GM12864 (cell line): ENCODE measurements at regions not wholly inside any gene's neighbourhood (a gene's known extent, or its start where the extent isn't known, plus 50 kb on each side); places are given as distances from the start of the nearest gene placed in this dataset.

Experiments used
- DNase-seq: peaks from one replicate; pipeline ENCODE4 v3.0.0-alpha.2; 2011; ENCODE audit warnings: low read depth
- H3K4me3 ChIP-seq: 2 replicates; pipeline ENCODE4 v1.5.1; 2011; ENCODE audit warnings: mild to moderate bottlenecking, low read depth, low read length, control low read depth
- CTCF ChIP-seq: IDR thresholded peaks from 2 replicates; pipeline ENCODE4 v1.5.1; 2011; ENCODE audit warnings: low read depth, mild to moderate bottlenecking, moderate library complexity, low read length, control low read depth, inconsistent platforms; ENCODE audit errors: missing control alignments

- no peak overlapping the region for H3K4me3 ChIP-seq
- no peak for TF ChIP-seq CTCF
- no peak for DNase-seq
These were observed 262.0 kb downstream of the SHOX2 start for GRCh38 chr3:157844216-157844615.

GRCh38 chr3:157841029-157841428 lies 265.2 kb downstream of the SHOX2 start:
- DNase-seq = no peak
- no peak for TF ChIP-seq CTCF
- H3K4me3 ChIP-seq = no peak overlapping the region

GRCh38 chr3:157840564-157840963 lies 265.7 kb downstream of the SHOX2 start:
- TF ChIP-seq CTCF = no peak
- H3K4me3 ChIP-seq = no peak overlapping the region
- DNase-seq = no peak

- no peak overlapping the region for H3K4me3 ChIP-seq
- TF ChIP-seq CTCF = no peak
- DNase-seq = no peak
These were observed 267.8 kb downstream of the SHOX2 start for GRCh38 chr3:157838457-157838856.

GRCh38 chr3:157837336-157837735 lies 268.9 kb downstream of the SHOX2 start:
- DNase-seq = no peak
- H3K4me3 ChIP-seq = no peak overlapping the region
- no peak for TF ChIP-seq CTCF

- no peak for TF ChIP-seq CTCF
- DNase-seq = no peak
These were observed 270.2 kb downstream of the SHOX2 start for GRCh38 chr3:157836022-157836421.

GRCh38 chr3:157832588-157832987 lies 273.6 kb downstream of the SHOX2 start:
- TF ChIP-seq CTCF = no peak
- H3K4me3 ChIP-seq = no peak overlapping the region
- DNase-seq = no peak

More at GRCh38 chr3:157836022-157836421, 270.2 kb downstream of the SHOX2 start:
- H3K4me3 ChIP-seq = no peak overlapping the region
